CD4-positive, alpha-beta T cell (primary cell): ENCODE measurements at regions not wholly inside any gene's neighbourhood (a gene's known extent, or its start where the extent isn't known, plus 50 kb on each side); places are given as distances from the start of the nearest gene placed in this dataset.
A peak's percentile ranks its signal among the peaks of the same experiment; 100 is the strongest.

ENCODE experiments used
- ATAC-seq: fragments of 200-7000 bp; cut with Tn5 transposase; one replicate; pipeline ENCODE4 v1.10.0; 2022; ENCODE audit warnings: mild to moderate bottlenecking; ENCODE audit not compliant: poor library complexity
- CTCF ChIA-PET: fragments of 350-600 bp; sonication (Branson Sonifier 250); formaldehyde crosslinking; loops from one replicate; lab custom pipeline; 2021; ENCODE audit warnings: antibody characterized with exemption, inconsistent platforms; lab: Charles Lee
- POLR2A ChIA-PET: fragments of 350-600 bp; sonication (Branson Sonifier 250); formaldehyde crosslinking; loops from one replicate; lab custom pipeline; 2021; ENCODE audit warnings: antibody characterized with exemption, inconsistent platforms; lab: Charles Lee
- DNase-seq, 14 experiments: peaks; one replicate each; pipeline ENCODE4 v3.0.0-alpha.2; 2013 to 2020; ENCODE audit warnings: mixed read lengths in 2 of 14
- H3K27ac ChIP-seq, 2 donors: one replicate each; pipeline versions ENCODE4 v1.5.1 to v1.7.0; 2013; ENCODE audit warnings: low read length in 2 of 2, low read depth in 1 of 2, mild to moderate bottlenecking in 1 of 2
- H3K27me3 ChIP-seq, 2 experiments: 1 replicate in 1 of 2; 2 replicates in 1 of 2; pipeline versions ENCODE4 v1.6.1 to v1.7.0; 2013; ENCODE audit warnings: low read length in 2 of 2, control low read depth in 1 of 2, mild to moderate bottlenecking in 1 of 2, moderate library complexity in 1 of 2; ENCODE audit not compliant: insufficient read depth in 2 of 2, control insufficient read depth in 1 of 2
- H3K36me3 ChIP-seq: one replicate; pipeline ENCODE4 v1.6.1; 2013; ENCODE audit warnings: low read length, control low read depth; ENCODE audit not compliant: insufficient read depth
- H3K4me1 ChIP-seq: one replicate; pipeline ENCODE4 v1.6.1; 2013; ENCODE audit warnings: low read length, control low read depth; ENCODE audit not compliant: insufficient read depth
- H3K4me3 ChIP-seq: one replicate; pipeline ENCODE4 v1.5.1; 2013; ENCODE audit warnings: mild to moderate bottlenecking, low read length, moderate library complexity
- H3K9me3 ChIP-seq, 2 experiments: 1 replicate in 1 of 2; 2 replicates in 1 of 2; pipeline versions ENCODE4 v1.6.1 to v1.7.0; 2013; ENCODE audit warnings: low read length in 2 of 2, mild to moderate bottlenecking in 2 of 2, control low read depth in 1 of 2, moderate library complexity in 1 of 2; ENCODE audit not compliant: control insufficient read depth in 1 of 2, insufficient read depth in 1 of 2
- H3K27ac Mint-ChIP-seq: one replicate; pipeline ENCODE4 v1.8.0; 2020; ENCODE audit warnings: mixed read lengths
- H3K27me3 Mint-ChIP-seq: one replicate; pipeline ENCODE4 v1.8.0; 2021; ENCODE audit warnings: mixed read lengths
- H3K36me3 Mint-ChIP-seq: one replicate; pipeline ENCODE4 v1.8.0; 2021; ENCODE audit warnings: low read depth, mixed read lengths
- H3K4me1 Mint-ChIP-seq: one replicate; pipeline ENCODE4 v1.8.0; 2021; ENCODE audit warnings: low read depth, mixed read lengths
- H3K4me3 Mint-ChIP-seq: one replicate; pipeline ENCODE4 v1.8.0; 2020; ENCODE audit warnings: mild to moderate bottlenecking, mixed read lengths
- H3K9me3 Mint-ChIP-seq: one replicate; pipeline ENCODE4 v1.8.0; 2020; ENCODE audit warnings: mixed read lengths
- CTCF ChIP-seq: fragments of 200-600 bp; IDR thresholded peaks from one replicate; pipeline ENCODE4 v1.8.0; 2022; ENCODE audit warnings: antibody characterized with exemption, mild to moderate bottlenecking
- intact Hi-C, 2 experiments: fragments of 100-400 bp; cut with DNase I in 1 of 2; cut with micrococcal nuclease in 1 of 2; formaldehyde crosslinking; loops; one replicate each; pipeline versions ENCODE4 v1.15.1 to v1.9.0; 2023 to 2025; cut with DNase I, micrococcal nuclease

DNA sequence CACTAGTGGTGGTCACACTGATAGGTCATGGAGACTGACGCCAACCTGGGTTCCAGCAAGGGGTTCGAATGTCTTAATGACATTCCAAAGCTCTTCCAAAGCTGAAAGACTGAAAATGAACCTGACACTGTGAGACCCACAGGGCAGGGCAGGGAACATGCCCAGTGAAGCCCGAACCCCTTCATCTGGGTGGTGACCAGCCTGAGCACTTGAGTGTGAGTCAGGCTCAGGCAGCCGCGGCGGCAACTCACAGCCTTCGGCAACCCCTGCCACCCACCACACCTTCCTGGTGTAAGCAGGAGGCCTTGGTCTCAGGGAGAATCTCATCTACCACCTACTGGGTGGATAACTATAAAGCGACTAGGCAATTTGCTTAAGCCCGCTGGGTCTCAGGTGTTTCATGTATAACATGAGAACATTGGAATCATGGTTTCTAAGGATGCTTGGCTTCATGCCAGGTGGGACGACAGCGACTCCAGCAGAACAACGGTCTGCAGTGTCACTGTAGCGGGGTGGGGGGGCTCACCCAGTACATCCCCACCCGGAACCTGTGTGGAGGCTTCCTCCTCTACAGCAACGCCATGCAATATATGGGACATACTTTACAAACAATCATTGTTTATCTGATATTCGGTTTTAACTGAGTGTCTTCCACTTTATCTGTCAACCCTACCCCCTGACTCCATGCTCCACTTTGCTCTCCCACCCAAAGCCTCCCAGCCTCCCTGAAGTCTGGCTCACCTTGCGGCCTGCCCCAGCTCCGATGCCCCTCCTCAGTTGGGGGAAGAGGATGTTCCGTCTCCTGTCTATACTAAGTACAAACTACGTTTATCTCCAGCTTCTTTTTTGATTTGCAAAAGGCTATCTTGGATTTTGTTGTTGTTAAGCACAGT lies 125.0 kb upstream of the MEF2A start:
- peaks cover 60% of the 10 kb centered on the region for H3K4me1 ChIP-seq
- H3K36me3 Mint-ChIP-seq = no peaks in the 10 kb centered on the region
- no peak for TF ChIP-seq CTCF
- no peaks in the 10 kb centered on the region for H3K9me3 ChIP-seq
- DNase-seq (peak in 1 of 14 experiments; percentile 31), ATAC-seq (no peak)
- ChIA-PET POLR2A (interaction anchor here (3.4 to 4.2 kb wide), 2 partner anchors 8 to 19 kb away, joined by 15 to 20 read pairs; no protein-coding TSS in a partner anchor), CTCF (no interaction called here)
- no peak overlapping the region for H3K4me3 ChIP-seq
- no peaks in the 10 kb centered on the region for H3K36me3 ChIP-seq
- H3K27me3 Mint-ChIP-seq = no peaks in the 10 kb centered on the region
- intact Hi-C loops = no loop called here
- peak overlapping the region; percentile 47 for H3K27ac Mint-ChIP-seq
- H3K4me1 Mint-ChIP-seq = peaks cover 70% of the 10 kb centered on the region
- H3K27ac ChIP-seq = no peak overlapping the region
- no peaks in the 10 kb centered on the region for H3K9me3 Mint-ChIP-seq
- no peaks in the 10 kb centered on the region for H3K27me3 ChIP-seq
- no peak overlapping the region for H3K4me3 Mint-ChIP-seq

GRCh38 chr15:99441444-99441800 lies 124.4 kb upstream of the MEF2A start:
- TF ChIP-seq CTCF = no peak
- Mint-ChIP-seq H3K36me3 (no peaks in the 10 kb centered on the region), H3K27me3 (no peaks in the 10 kb centered on the region), H3K27ac (peak overlapping the region; percentile 47), H3K9me3 (no peaks in the 10 kb centered on the region), H3K4me1 (peaks cover 68% of the 10 kb centered on the region), H3K4me3 (no peak overlapping the region)
- POLR2A ChIA-PET = interaction anchor here (3.4 to 4.2 kb wide), 2 partner anchors 8 to 20 kb away, joined by 15 to 20 read pairs; no protein-coding TSS in a partner anchor
- H3K27me3 ChIP-seq = no peaks in the 10 kb centered on the region
- intact Hi-C loops = no loop called here
- DNase-seq = no peak
- H3K9me3 ChIP-seq = no peaks in the 10 kb centered on the region
- no peak for ATAC-seq
- peaks cover 63% of the 10 kb centered on the region for H3K4me1 ChIP-seq
- CTCF ChIA-PET = no interaction called here
- no peaks in the 10 kb centered on the region for H3K36me3 ChIP-seq
- H3K27ac ChIP-seq = no peak overlapping the region
- no peak overlapping the region for H3K4me3 ChIP-seq

DNA sequence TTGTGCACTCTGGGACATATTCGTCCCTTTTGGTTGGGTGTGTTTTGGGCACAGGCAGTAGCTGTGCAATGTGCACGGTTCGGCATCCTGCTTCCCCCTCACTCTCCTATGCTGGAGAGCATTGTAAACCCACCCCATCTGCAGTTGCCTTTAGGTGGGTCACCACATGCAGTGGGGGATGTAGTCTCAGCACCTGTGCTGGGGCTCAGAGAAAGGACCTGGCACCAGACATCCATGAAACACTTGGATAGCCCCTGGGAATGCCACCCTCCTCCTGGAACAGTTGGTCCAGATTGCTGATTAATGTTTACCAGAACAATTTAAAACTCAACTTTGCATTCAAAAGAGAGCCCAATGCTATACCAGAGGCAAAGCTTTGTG lies 123.9 kb upstream of the MEF2A start:
- Histone ChIP-seq H3K9me3 (no peaks in the 10 kb centered on the region), H3K36me3 (no peaks in the 10 kb centered on the region), H3K27ac (no peak overlapping the region), H3K4me3 (no peak overlapping the region), H3K27me3 (no peaks in the 10 kb centered on the region), H3K4me1 (peaks cover 62% of the 10 kb centered on the region)
- H3K9me3 Mint-ChIP-seq = no peaks in the 10 kb centered on the region
- intact Hi-C loops = no loop called here
- no peaks in the 10 kb centered on the region for H3K36me3 Mint-ChIP-seq
- DNase-seq = peak in 1 of 14 experiments; percentile 24
- ChIA-PET POLR2A (interaction anchor here (1.0 to 4.2 kb wide), 3 partner anchors 9 to 43 kb away, joined by 3 to 20 read pairs (median 15); no protein-coding TSS in a partner anchor), CTCF (no interaction called here)
- TF ChIP-seq CTCF = no peak
- ATAC-seq = no peak
- H3K4me1 Mint-ChIP-seq = peaks cover 68% of the 10 kb centered on the region
- no peak overlapping the region for H3K4me3 Mint-ChIP-seq
- H3K27me3 Mint-ChIP-seq = no peaks in the 10 kb centered on the region
- H3K27ac Mint-ChIP-seq = peak overlapping the region; percentile 90
